IMR-90 (cell line): ENCODE measurements at regions not wholly inside any gene's neighbourhood (a gene's known extent, or its start where the extent isn't known, plus 50 kb on each side); places are given as distances from the start of the nearest gene placed in this dataset.

ENCODE experiments used
- ATAC-seq: fragments of 200-7000 bp; cut with Tn5 transposase; 2 replicates; pipeline ENCODE4 v1.9.1; 2020; ENCODE audit warnings: low read depth, mild to moderate bottlenecking, moderate library complexity
- BruUV-seq: library from RNA; stranded (reverse); fragments of 400-500 nt; replicated peaks from 2 replicates; lab custom pipeline; 2021; lab: Mats Ljungman, UMichigan
- CTCF ChIA-PET: fragments of 300-600 bp; formaldehyde crosslinking; extraction: SDS; loops from one replicate; lab custom pipeline; 2021; ENCODE audit warnings: antibody characterized with exemption; lab: Yijun Ruan, JAX
- POLR2A ChIA-PET: fragments of 300-600 bp; sonication (Branson Sonifier 250); formaldehyde crosslinking; loops from one replicate; lab custom pipeline; 2022; ENCODE audit warnings: antibody characterized with exemption; ENCODE audit not compliant: unreplicated experiment; lab: Charles Lee
- DNase-seq: peaks from one replicate; pipeline ENCODE4 v3.0.0; 2013
- H2AFZ ChIP-seq: replicated peaks from 2 replicates; pipeline ENCODE3; 2013; ENCODE audit warnings: low read length, mild to moderate bottlenecking; ENCODE audit not compliant: poor library complexity
- H2AK5ac ChIP-seq: 2 replicates; pipeline ENCODE4 v1.6.1; 2013; ENCODE audit warnings: low read depth, low read length, inconsistent platforms
- H2AK9ac ChIP-seq: replicated peaks from 2 replicates; pipeline ENCODE3; 2013; ENCODE audit warnings: mild to moderate bottlenecking, low read depth, low read length, moderate library complexity; ENCODE audit not compliant: poor library complexity
- H2BK120ac ChIP-seq: 2 replicates; pipeline ENCODE4 v1.6.1; 2013; ENCODE audit warnings: low read depth, low read length, inconsistent platforms
- H2BK15ac ChIP-seq: 3 replicates; pipeline ENCODE4 v1.6.1; 2013; ENCODE audit warnings: low read depth, low read length, inconsistent platforms
- H2BK20ac ChIP-seq: 2 replicates; pipeline ENCODE4 v1.6.1; 2013; ENCODE audit warnings: low read depth, mild to moderate bottlenecking, inconsistent platforms, low read length, moderate library complexity
- H2BK5ac ChIP-seq: 2 replicates; pipeline ENCODE4 v1.6.1; 2013; ENCODE audit warnings: mild to moderate bottlenecking, low read depth, low read length, inconsistent platforms; ENCODE audit not compliant: poor library complexity, severe bottlenecking
- H3K14ac ChIP-seq: replicated peaks from 2 replicates; pipeline ENCODE4 v1.6.1; 2013; ENCODE audit warnings: low read depth, low read length, inconsistent platforms
- H3K18ac ChIP-seq: 2 replicates; pipeline ENCODE4 v1.6.1; 2013; ENCODE audit warnings: low read depth, low read length, control low read depth
- H3K23ac ChIP-seq: 2 replicates; pipeline ENCODE4 v1.6.1; 2013; ENCODE audit warnings: low read depth, low read length, inconsistent platforms
- H3K27ac ChIP-seq: 2 replicates; pipeline ENCODE4 v1.5.1; 2013; ENCODE audit warnings: mild to moderate bottlenecking, control low read depth, low read length; ENCODE audit not compliant: insufficient read depth
- H3K27me3 ChIP-seq: 2 replicates; pipeline ENCODE4 v1.6.1; 2013; ENCODE audit warnings: low read length; ENCODE audit not compliant: control insufficient read depth, insufficient read depth
- H3K36me3 ChIP-seq: 2 replicates; pipeline ENCODE4 v1.6.1; 2013; ENCODE audit warnings: low read length, mixed read lengths; ENCODE audit not compliant: control insufficient read depth, insufficient read depth
- H3K4ac ChIP-seq: 2 replicates; pipeline ENCODE4 v1.6.1; 2013; ENCODE audit warnings: low read depth, low read length, inconsistent platforms
- H3K4me1 ChIP-seq: 2 replicates; pipeline ENCODE4 v1.6.1; 2013; ENCODE audit warnings: low read length, mixed read lengths; ENCODE audit not compliant: control insufficient read depth, insufficient read depth
- H3K4me2 ChIP-seq: 2 replicates; pipeline ENCODE4 v1.6.1; 2013; ENCODE audit warnings: low read depth, mild to moderate bottlenecking, control low read depth, low read length, moderate library complexity
- H3K4me3 ChIP-seq: 2 replicates; pipeline ENCODE4 v1.5.1; 2013; ENCODE audit warnings: low read depth, mild to moderate bottlenecking, control low read depth, low read length, moderate library complexity; ENCODE audit not compliant: insufficient read depth
- H3K56ac ChIP-seq: 2 replicates; pipeline ENCODE4 v1.6.1; 2013; ENCODE audit warnings: low read length, inconsistent platforms; ENCODE audit not compliant: insufficient read depth; ENCODE audit errors: extremely low read depth
- H3K79me1 ChIP-seq, 2 experiments: 2 replicates each; pipeline ENCODE4 v1.6.1; 2013; ENCODE audit warnings: low read length in 2 of 2, inconsistent platforms in 1 of 2, low read depth in 1 of 2
- H3K9ac ChIP-seq: 2 replicates; pipeline ENCODE4 v1.6.1; 2013; ENCODE audit warnings: low read depth, low read length, control low read depth
- H3K9me1 ChIP-seq: 2 replicates; pipeline ENCODE4 v1.6.1; 2013; ENCODE audit warnings: low read length, inconsistent platforms; ENCODE audit not compliant: insufficient read depth
- H3K9me3 ChIP-seq: 2 replicates; pipeline ENCODE4 v1.6.1; 2013; ENCODE audit warnings: low read length; ENCODE audit not compliant: control insufficient read depth, insufficient read depth
- H4K20me1 ChIP-seq: 2 replicates; pipeline ENCODE4 v1.6.1; 2013; ENCODE audit warnings: low read length, inconsistent platforms; ENCODE audit not compliant: insufficient read depth
- H4K5ac ChIP-seq: 2 replicates; pipeline ENCODE4 v1.6.1; 2013; ENCODE audit warnings: mild to moderate bottlenecking, low read depth, low read length, control low read depth
- H4K8ac ChIP-seq, 2 experiments: 2 replicates each; pipeline ENCODE4 v1.6.1; 2013; ENCODE audit warnings: low read depth in 2 of 2, low read length in 2 of 2, control low read depth in 1 of 2, inconsistent platforms in 1 of 2
- H4K91ac ChIP-seq: 2 replicates; pipeline ENCODE4 v1.6.1; 2013; ENCODE audit warnings: low read depth, low read length, inconsistent platforms; ENCODE audit not compliant: insufficient read depth
- BHLHE40 ChIP-seq: fragments of 150-350 bp; IDR thresholded peaks from 2 replicates; pipeline ENCODE4 v1.6.1; 2016; ENCODE audit warnings: mild to moderate bottlenecking, low read depth, low read length
- CEBPB ChIP-seq: IDR thresholded peaks from 2 replicates; pipeline ENCODE4 v1.6.1; 2012; ENCODE audit warnings: low read depth, low read length, improper control_type of control experiment
- CHD1 ChIP-seq: IDR thresholded peaks from 2 replicates; pipeline ENCODE4 v1.6.1; 2012; ENCODE audit warnings: low read depth, low read length, improper control_type of control experiment
- CTCF ChIP-seq: conservative IDR thresholded peaks from 2 replicates; pipeline ENCODE4 v1.5.1; 2012; ENCODE audit warnings: mild to moderate bottlenecking, low read depth, low read length, improper control_type of control experiment
- FOS ChIP-seq: fragments of 150-350 bp; IDR thresholded peaks from 2 replicates; pipeline ENCODE4 v1.6.1; 2016; ENCODE audit warnings: low read depth, low read length
- MAFK ChIP-seq: IDR thresholded peaks from 2 replicates; pipeline ENCODE4 v1.6.1; 2012; ENCODE audit warnings: low read depth, low read length, improper control_type of control experiment
- MAZ ChIP-seq: IDR thresholded peaks from 2 replicates; pipeline ENCODE4 v1.6.1; 2012; ENCODE audit warnings: low read depth, mild to moderate bottlenecking, low read length, improper control_type of control experiment, moderate library complexity, borderline replicate concordance
- MXI1 ChIP-seq: IDR thresholded peaks from 2 replicates; pipeline ENCODE4 v1.6.1; 2012; ENCODE audit warnings: low read depth, mild to moderate bottlenecking, low read length, moderate library complexity, borderline replicate concordance
- NFE2L2 ChIP-seq: fragments of 150-350 bp; IDR thresholded peaks from 2 replicates; pipeline ENCODE4 v1.6.1; 2016; ENCODE audit warnings: low read depth, mild to moderate bottlenecking, low read length
- POLR2A ChIP-seq: IDR thresholded peaks from 2 replicates; pipeline ENCODE4 v1.6.1; 2012; ENCODE audit warnings: mild to moderate bottlenecking, low read depth, low read length
- RAD21 ChIP-seq: IDR thresholded peaks from 2 replicates; pipeline ENCODE4 v1.6.1; 2012; ENCODE audit warnings: low read length, improper control_type of control experiment
- RCOR1 ChIP-seq: IDR thresholded peaks from 2 replicates; pipeline ENCODE4 v1.6.1; 2012; ENCODE audit warnings: mild to moderate bottlenecking, low read length, improper control_type of control experiment; ENCODE audit not compliant: insufficient replicate concordance
- RFX5 ChIP-seq: IDR thresholded peaks from 2 replicates; pipeline ENCODE4 v1.8.0; 2012; ENCODE audit warnings: low read depth, mild to moderate bottlenecking, low read length, moderate library complexity
- SMC3 ChIP-seq: fragments of 150-350 bp; IDR thresholded peaks from 2 replicates; pipeline ENCODE4 v1.6.1; 2016; ENCODE audit warnings: low read depth, mild to moderate bottlenecking, antibody characterized with exemption, low read length, moderate library complexity
- USF2 ChIP-seq: fragments of 150-350 bp; IDR thresholded peaks from 2 replicates; pipeline ENCODE4 v1.6.1; 2017; ENCODE audit warnings: mild to moderate bottlenecking, antibody characterized with exemption, low read length, low read depth
- dilution Hi-C: fragments of 300-500 bp; cut with HindIII; formaldehyde crosslinking; loops from one replicate; pipeline ENCODE4 v1.14.3; 2018; ENCODE audit warnings: low sequenced_read_pairs; ENCODE audit not compliant: unreplicated experiment
- in situ Hi-C: fragments of 300-500 bp; cut with MboI; formaldehyde crosslinking; loops from 3 replicates; pipeline ENCODE4 v1.14.3; 2019; ENCODE audit warnings: low sequenced_read_pairs, inconsistent platforms, mixed read lengths
- intact Hi-C: fragments of 100-400 bp; cut with micrococcal nuclease; formaldehyde crosslinking; loops from 2 replicates; pipeline ENCODE4 v1.10.0; 2022
- TF ChIP-seq, protein P1 (sequence below): fragments of 150-350 bp; IDR thresholded peaks from 2 replicates; pipeline ENCODE4 v1.6.1; 2016; ENCODE audit warnings: low read depth, mild to moderate bottlenecking, low read length, moderate library complexity, borderline replicate concordance

GRCh38 chr21:27639286-27639685 is 672.4 kb upstream of the ADAMTS5 start:
- no peak overlapping the region for H4K8ac ChIP-seq
- H3K18ac ChIP-seq, result no peak overlapping the region
- dilution Hi-C loops (no loop called here), intact Hi-C loops (no loop called here), in situ Hi-C loops (no loop called here)
- no peaks in the 10 kb centered on the region for H3K36me3 ChIP-seq
- no peaks in the 10 kb centered on the region; the same call in 1 of the 2 replicates for H3K4me1 ChIP-seq
- no peak overlapping the region for H3K4ac ChIP-seq
- H2AFZ ChIP-seq, result no peak overlapping the region
- H2BK5ac ChIP-seq, result no peak overlapping the region
- H3K27ac ChIP-seq, result no peak overlapping the region
- DNase-seq (no peak), ATAC-seq (no peak)
- CTCF ChIA-PET, result no interaction called here
- H3K23ac ChIP-seq, result no peak overlapping the region
- no peak overlapping the region for H2AK5ac ChIP-seq
- no peaks in the 10 kb centered on the region for H3K79me1 ChIP-seq
- no peak overlapping the region for H4K5ac ChIP-seq
- H3K56ac ChIP-seq, result no peak overlapping the region
- POLR2A ChIA-PET, result no interaction called here
- H4K91ac ChIP-seq, result no peak overlapping the region
- no peak overlapping the region for H3K4me2 ChIP-seq
- H2BK120ac ChIP-seq, result no peak overlapping the region
- H3K4me3 ChIP-seq, result no peak overlapping the region
- H2BK15ac ChIP-seq, result no peak overlapping the region
- BruUV-seq, result no TSS peak
- H3K14ac ChIP-seq, result no peak overlapping the region
- no peak overlapping the region for H3K9ac ChIP-seq
- TF ChIP-seq NFE2L2 (no peak), RFX5 (no peak), FOS (no peak), RAD21 (no peak), CEBPB (no peak), CTCF (no peak), MXI1 (no peak), RCOR1 (no peak), BHLHE40 (no peak), MAZ (no peak), SMC3 (no peak), USF2 (no peak), CHD1 (no peak), MAFK (no peak), POLR2A (no peak)
- TF ChIP-seq, protein P1, sequence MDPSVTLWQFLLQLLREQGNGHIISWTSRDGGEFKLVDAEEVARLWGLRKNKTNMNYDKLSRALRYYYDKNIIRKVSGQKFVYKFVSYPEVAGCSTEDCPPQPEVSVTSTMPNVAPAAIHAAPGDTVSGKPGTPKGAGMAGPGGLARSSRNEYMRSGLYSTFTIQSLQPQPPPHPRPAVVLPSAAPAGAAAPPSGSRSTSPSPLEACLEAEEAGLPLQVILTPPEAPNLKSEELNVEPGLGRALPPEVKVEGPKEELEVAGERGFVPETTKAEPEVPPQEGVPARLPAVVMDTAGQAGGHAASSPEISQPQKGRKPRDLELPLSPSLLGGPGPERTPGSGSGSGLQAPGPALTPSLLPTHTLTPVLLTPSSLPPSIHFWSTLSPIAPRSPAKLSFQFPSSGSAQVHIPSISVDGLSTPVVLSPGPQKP, result no peak
- no peak overlapping the region for H2BK20ac ChIP-seq
- no peaks in the 10 kb centered on the region for H4K20me1 ChIP-seq
- H2AK9ac ChIP-seq, result no peak overlapping the region
- H3K27me3 ChIP-seq, result no peaks in the 10 kb centered on the region
- H3K9me1 ChIP-seq, result no peaks in the 10 kb centered on the region
- H3K9me3 ChIP-seq, result no peaks in the 10 kb centered on the region
